ENCODE measurements at regions not wholly inside any gene's neighbourhood (a gene's known extent, or its start where the extent isn't known, plus 50 kb on each side); places are given as distances from the start of the nearest gene placed in this dataset.

- no peak for DNase-seq
Measured at GRCh38 chr6:79762370-79762769, 131.2 kb downstream of the SH3BGRL2 start.

- no peak for DNase-seq
Measured at GRCh38 chr6:79756496-79756895, 125.4 kb downstream of the SH3BGRL2 start.

- DNase-seq, result no peak
Measured at GRCh38 chr6:79755967-79756366, 124.8 kb downstream of the SH3BGRL2 start.
